Suppressor macrophage treated with lipopolysaccharide for 1 hour (primary cell): ENCODE measurements at regions not wholly inside any gene's neighbourhood (a gene's known extent, or its start where the extent isn't known, plus 50 kb on each side); places are given as distances from the start of the nearest gene placed in this dataset.
A peak's percentile ranks its signal among the peaks of the same experiment; 100 is the strongest.
"Not testable (repeated sequence)": the region's sequence is repeated elsewhere in the genome, so short reads cannot be mapped to it uniquely, and the experiment has no call there.

Source experiments
- DNase-seq, 3 donors: peaks; one replicate each; pipeline ENCODE4 v3.0.0-alpha.2; 2020 to 2022

- not testable (repeated sequence) for DNase-seq
These were observed 2980.4 kb downstream of the TUBA3C start for GRCh38 chr13:16201202-16201601.

GRCh38 chr13:16160609-16161008 lies 3021.0 kb downstream of the TUBA3C start:
- not testable (repeated sequence) for DNase-seq

- not testable (repeated sequence) for DNase-seq
These were observed 3022.7 kb downstream of the TUBA3C start for GRCh38 chr13:16158958-16159357.

- DNase-seq = not testable (repeated sequence)
These were observed 3023.6 kb downstream of the TUBA3C start for GRCh38 chr13:16158016-16158415.

- DNase-seq = not testable (repeated sequence)
These were observed 3028.8 kb downstream of the TUBA3C start for GRCh38 chr13:16152849-16153248.

- not testable (repeated sequence) for DNase-seq
These were observed 3030.3 kb downstream of the TUBA3C start for GRCh38 chr13:16151296-16151695.

- DNase-seq = not testable (repeated sequence)
These were observed 3032.2 kb downstream of the TUBA3C start for GRCh38 chr13:16149415-16149814.

- DNase-seq = not testable (repeated sequence)
These were observed 3036.0 kb downstream of the TUBA3C start for GRCh38 chr13:16145652-16146051.

GRCh38 chr13:16141361-16141760 lies 3040.3 kb downstream of the TUBA3C start:
- peak in 1 of 3 donors; percentile 22 for DNase-seq

GRCh38 chr13:16136846-16137245 lies 3044.8 kb downstream of the TUBA3C start:
- DNase-seq = peak in 1 of 3 donors; percentile 24

- DNase-seq = not testable (repeated sequence)
These were observed 3052.9 kb downstream of the TUBA3C start for GRCh38 chr13:16128675-16129074.

GRCh38 chr13:16113391-16113790 lies 3068.2 kb downstream of the TUBA3C start:
- DNase-seq = peak in 1 of 3 donors; percentile 25
